Stomach smooth muscle (tissue), 2 donors: ENCODE measurements at regions not wholly inside any gene's neighbourhood (a gene's known extent, or its start where the extent isn't known, plus 50 kb on each side); places are given as distances from the start of the nearest gene placed in this dataset.

Source experiments
- H3K27ac ChIP-seq: one replicate; pipeline ENCODE4 v1.7.0; 2013; ENCODE audit warnings: mild to moderate bottlenecking, low read length, inconsistent platforms
- H3K27me3 ChIP-seq, 2 donors: one replicate each; pipeline ENCODE4 v1.7.0; 2013; ENCODE audit warnings: low read length in 2 of 2; ENCODE audit not compliant: insufficient read depth in 2 of 2, control insufficient read depth in 1 of 2
- H3K36me3 ChIP-seq, 2 donors: one replicate each; pipeline ENCODE4 v1.7.0; 2013; ENCODE audit warnings: low read length in 2 of 2; ENCODE audit not compliant: control insufficient read depth in 2 of 2, insufficient read depth in 2 of 2
- H3K4me1 ChIP-seq: one replicate; pipeline ENCODE4 v1.7.0; 2013; ENCODE audit warnings: low read length; ENCODE audit not compliant: control insufficient read depth, insufficient read depth
- H3K4me3 ChIP-seq, 2 donors: one replicate each; pipeline ENCODE4 v1.7.0; 2013; ENCODE audit warnings: low read length in 2 of 2
- H3K9ac ChIP-seq, 2 donors: one replicate each; pipeline ENCODE4 v1.7.0; 2013; ENCODE audit warnings: low read length in 2 of 2, mild to moderate bottlenecking in 1 of 2
- H3K9me3 ChIP-seq, 2 donors: one replicate each; pipeline ENCODE4 v1.7.0; 2013; ENCODE audit warnings: low read length in 2 of 2; ENCODE audit not compliant: control insufficient read depth in 2 of 2
- donor health status: healthy.
- donor health status: Pancreatic carcinoma.

DNA sequence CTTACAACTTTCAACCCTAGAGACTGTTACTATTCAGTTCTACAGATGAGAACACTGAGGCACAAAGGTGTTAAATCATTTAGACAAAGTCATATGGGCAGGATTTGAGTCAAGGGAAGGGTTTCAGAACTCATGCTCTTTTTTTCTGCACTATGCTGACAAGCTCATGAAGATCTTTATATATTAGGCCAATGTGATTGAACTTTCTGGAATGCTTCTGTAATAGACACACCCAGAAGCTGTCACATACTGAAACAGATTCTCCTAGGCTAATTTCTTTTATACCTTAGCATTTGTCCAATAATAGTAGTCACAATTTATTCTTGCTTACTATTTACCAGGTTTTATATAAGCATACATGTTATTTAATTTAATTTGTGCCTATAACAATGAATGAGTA, 164.0 kb downstream of the ALG10B start:
- H3K4me1 ChIP-seq, result no peaks in the 10 kb centered on the region
- no peak overlapping the region for H3K4me3 ChIP-seq
- no peaks in the 10 kb centered on the region for H3K27me3 ChIP-seq
- no peak overlapping the region for H3K9ac ChIP-seq
- H3K9me3 ChIP-seq, result no peaks in the 10 kb centered on the region
- no peak overlapping the region for H3K27ac ChIP-seq
- H3K36me3 ChIP-seq, result no peaks in the 10 kb centered on the region

DNA sequence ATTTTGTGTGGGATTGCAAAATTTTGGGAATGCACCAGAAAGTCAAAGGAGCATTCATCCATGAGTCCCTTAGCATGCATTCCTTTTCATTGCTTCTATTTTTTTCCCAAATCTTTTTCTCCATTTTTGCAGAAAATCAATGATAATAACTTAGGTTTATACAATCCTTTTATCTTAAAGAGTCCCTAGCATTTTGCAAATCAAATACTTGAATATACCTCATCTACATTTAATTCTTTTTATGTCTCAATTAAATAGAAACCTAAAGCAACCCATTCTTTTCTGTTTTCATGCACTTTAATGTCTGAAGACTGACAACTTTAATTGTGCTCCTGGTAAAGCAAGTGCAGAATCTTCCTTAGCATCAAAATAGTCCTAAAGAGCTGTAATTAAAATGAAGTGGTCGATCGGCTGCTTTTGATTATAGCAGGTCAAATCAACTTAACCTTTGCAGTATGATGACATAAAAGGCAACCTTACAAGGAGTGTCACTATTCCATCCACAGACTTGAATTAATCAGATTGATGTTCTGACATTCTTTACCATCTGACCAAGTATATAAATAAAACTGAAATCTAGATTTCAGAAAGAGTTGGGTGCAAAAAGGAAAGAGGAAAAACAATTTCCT, 168.4 kb downstream of the ALG10B start:
- Histone ChIP-seq H3K27me3 (no peaks in the 10 kb centered on the region), H3K36me3 (no peaks in the 10 kb centered on the region), H3K4me3 (no peak overlapping the region), H3K9ac (no peak overlapping the region), H3K4me1 (no peaks in the 10 kb centered on the region), H3K9me3 (no peaks in the 10 kb centered on the region), H3K27ac (no peak overlapping the region)

DNA sequence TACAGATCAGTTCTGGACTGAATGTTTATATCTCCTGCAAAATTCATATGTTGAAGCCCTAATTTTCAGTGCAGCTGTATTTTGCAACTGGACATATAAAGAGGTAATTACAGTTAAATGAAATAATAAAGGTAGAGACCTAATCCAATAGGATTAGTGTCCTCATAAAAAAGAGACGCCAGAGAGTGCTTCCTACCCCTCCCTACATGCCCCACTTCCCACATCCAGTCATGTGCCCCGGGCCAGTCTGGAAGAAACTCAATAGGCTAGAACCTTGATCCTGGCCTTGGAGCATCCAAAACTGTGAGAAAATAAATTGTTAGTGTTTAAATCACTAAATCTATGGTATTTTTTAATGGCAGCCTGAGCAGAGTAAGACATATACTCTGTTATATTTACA, 172.3 kb downstream of the ALG10B start:
- Histone ChIP-seq H3K4me3 (no peak overlapping the region), H3K9ac (no peak overlapping the region), H3K27ac (no peak overlapping the region), H3K9me3 (no peaks in the 10 kb centered on the region), H3K27me3 (no peaks in the 10 kb centered on the region), H3K36me3 (no peaks in the 10 kb centered on the region), H3K4me1 (no peaks in the 10 kb centered on the region)

DNA sequence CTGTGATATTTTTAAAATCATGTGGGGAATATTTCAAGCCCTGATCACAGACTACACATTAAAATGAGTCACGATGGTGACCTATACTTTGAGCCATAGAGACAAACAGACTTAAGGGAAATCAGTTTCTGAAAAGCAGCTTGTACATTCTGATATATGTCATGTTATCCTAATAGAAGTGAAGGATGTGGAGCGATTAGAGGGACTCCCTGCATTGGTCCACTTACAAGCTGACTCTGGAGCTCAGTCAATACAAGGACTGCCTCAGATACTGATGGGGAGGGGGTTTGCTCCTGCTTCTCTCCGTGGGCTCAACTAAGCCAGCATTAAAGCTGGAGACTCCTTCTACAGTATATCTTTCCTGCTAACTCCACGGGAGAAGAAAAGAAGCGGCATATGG, 173.5 kb downstream of the ALG10B start:
- Histone ChIP-seq H3K4me3 (no peak overlapping the region), H3K27ac (no peak overlapping the region), H3K9me3 (no peaks in the 10 kb centered on the region), H3K36me3 (no peaks in the 10 kb centered on the region), H3K27me3 (no peaks in the 10 kb centered on the region), H3K9ac (no peak overlapping the region), H3K4me1 (no peaks in the 10 kb centered on the region)

DNA sequence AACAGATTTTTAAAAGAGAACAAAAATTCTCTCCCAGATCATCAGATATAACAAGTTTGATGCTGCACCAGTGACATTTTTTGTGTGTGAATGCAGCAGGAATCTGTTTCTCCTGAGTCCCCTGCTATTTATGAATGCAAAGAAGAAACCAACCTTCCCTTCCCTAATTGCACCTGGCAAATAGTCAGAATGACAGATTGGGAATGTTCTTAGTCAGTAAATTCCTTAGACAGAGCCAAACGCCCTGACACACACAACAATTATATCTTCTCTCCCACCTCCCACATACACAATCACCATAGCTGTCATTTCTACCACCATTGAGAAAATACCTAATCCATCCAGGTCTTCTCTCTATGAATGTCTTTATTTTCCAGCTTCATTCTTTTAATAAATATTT, 174.4 kb downstream of the ALG10B start:
- Histone ChIP-seq H3K9me3 (no peaks in the 10 kb centered on the region), H3K9ac (no peak overlapping the region), H3K27me3 (no peaks in the 10 kb centered on the region), H3K4me3 (no peak overlapping the region), H3K27ac (no peak overlapping the region), H3K36me3 (no peaks in the 10 kb centered on the region), H3K4me1 (no peaks in the 10 kb centered on the region)

DNA sequence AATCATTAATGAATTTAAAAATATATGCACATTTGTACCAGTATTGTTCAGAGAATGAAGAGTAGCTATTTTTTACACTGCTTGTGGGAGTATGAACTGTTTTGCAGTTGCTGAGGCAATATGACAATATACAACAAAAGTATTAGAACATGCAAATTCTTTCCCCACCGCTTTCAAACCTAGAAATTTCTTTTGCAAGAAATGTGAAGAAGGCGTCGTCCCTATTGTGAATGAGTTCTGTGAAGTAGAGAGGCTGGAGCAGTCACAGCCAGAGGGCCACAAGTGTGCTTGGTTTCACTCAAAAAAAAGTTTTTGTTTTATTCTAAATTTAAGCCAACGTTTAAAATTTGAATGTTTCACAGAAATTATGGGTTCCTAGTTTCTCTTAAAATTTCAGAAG, 184.9 kb downstream of the ALG10B start:
- no peak overlapping the region for H3K9ac ChIP-seq
- H3K9me3 ChIP-seq, result no peaks in the 10 kb centered on the region
- no peak overlapping the region for H3K4me3 ChIP-seq
- no peak overlapping the region for H3K27ac ChIP-seq
- H3K36me3 ChIP-seq, result no peaks in the 10 kb centered on the region
- H3K4me1 ChIP-seq, result no peaks in the 10 kb centered on the region
- H3K27me3 ChIP-seq, result no peaks in the 10 kb centered on the region

DNA sequence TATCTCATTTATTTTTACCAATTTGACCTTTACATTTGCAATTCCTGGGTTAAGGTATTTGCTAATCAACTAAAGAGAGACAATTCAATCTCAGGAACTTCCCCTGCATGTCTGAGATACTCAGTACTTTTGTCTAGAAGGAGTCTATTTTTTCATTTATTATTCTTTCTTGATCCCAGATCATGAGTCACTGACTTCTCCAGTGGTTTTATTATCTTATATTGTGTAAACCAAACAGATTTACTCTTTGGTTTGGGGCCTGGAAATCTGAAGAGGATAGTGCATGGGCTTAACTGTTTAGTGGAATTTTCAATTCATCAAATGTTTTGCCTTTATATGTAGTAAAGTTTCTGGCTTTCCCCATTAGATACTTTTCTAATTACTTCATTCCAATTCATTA, 185.4 kb downstream of the ALG10B start:
- Histone ChIP-seq H3K4me3 (no peak overlapping the region), H3K9me3 (no peaks in the 10 kb centered on the region), H3K36me3 (no peaks in the 10 kb centered on the region)

DNA sequence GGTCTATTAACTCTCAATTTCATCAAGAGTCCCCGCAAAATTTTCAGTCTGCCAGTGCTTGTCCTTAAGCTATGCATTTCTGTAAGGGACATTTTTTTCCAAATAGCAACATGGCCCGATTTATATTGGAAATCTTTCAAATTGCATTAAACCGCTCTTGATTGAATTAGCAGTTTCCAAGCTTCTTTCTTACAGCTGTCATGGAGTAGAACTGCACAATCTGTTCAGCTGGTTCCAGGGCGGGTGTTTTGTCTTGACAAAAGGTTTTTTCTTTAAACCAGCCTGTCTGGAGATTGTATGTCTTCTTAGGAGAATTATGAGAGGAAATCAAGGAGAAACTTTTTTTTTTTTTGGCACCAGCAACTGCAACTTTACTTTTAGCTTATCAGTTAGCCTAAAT, 185.8 kb downstream of the ALG10B start:
- Histone ChIP-seq H3K9ac (no peak overlapping the region), H3K4me3 (no peak overlapping the region), H3K9me3 (no peaks in the 10 kb centered on the region), H3K36me3 (no peaks in the 10 kb centered on the region), H3K27me3 (no peaks in the 10 kb centered on the region), H3K4me1 (no peaks in the 10 kb centered on the region), H3K27ac (no peak overlapping the region)

More for the DNA sequence above, 185.4 kb downstream of the ALG10B start:
- Histone ChIP-seq H3K27ac (no peak overlapping the region), H3K4me1 (no peaks in the 10 kb centered on the region), H3K9ac (no peak overlapping the region), H3K27me3 (no peaks in the 10 kb centered on the region)

DNA sequence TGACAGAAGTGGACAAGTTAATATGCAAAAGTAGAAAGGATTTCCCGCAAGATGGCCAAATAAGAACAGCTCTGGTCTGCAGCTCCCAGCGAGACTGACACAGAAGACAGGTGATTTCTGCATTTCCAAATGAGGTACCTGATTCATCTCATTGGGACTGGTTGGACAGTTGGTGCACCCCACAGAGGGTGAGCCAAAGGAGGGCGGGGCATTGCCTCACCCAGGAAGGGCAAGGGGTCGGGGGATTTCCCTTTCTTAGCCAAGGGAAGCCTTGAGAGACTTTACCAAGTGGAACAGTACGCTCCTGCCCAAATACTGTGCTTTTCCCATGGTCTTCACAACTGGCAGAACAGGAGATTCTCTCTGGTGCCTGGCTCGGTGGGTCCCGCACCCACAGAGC, 191.3 kb downstream of the ALG10B start:
- Histone ChIP-seq H3K4me3 (no peak overlapping the region), H3K9ac (no peak overlapping the region), H3K36me3 (no peaks in the 10 kb centered on the region), H3K9me3 (no peaks in the 10 kb centered on the region), H3K4me1 (no peaks in the 10 kb centered on the region), H3K27me3 (no peaks in the 10 kb centered on the region), H3K27ac (no peak overlapping the region)

DNA sequence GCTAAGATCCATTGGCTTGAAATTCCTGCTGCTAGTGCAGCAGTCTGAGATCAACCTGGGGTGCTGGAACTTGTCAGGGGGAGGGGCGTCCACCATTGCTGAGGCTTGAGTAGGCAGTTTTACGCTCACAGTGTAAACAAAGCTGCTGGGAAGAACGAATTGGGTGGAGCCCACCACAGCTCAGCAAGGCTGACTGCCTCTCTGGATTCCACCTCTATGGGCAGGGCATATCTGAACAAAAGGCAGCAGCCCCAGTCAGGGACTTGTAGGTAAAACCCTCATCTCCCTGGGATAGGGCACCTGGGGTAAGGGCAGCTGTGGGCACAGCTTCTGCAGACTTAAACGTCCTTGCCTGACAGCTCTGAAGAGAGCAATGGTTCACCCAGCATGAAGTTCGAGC, 191.7 kb downstream of the ALG10B start:
- H3K9ac ChIP-seq, result no peak overlapping the region
- no peaks in the 10 kb centered on the region for H3K36me3 ChIP-seq
- H3K27ac ChIP-seq, result no peak overlapping the region
- no peaks in the 10 kb centered on the region for H3K27me3 ChIP-seq
- no peaks in the 10 kb centered on the region for H3K4me1 ChIP-seq
- no peaks in the 10 kb centered on the region for H3K9me3 ChIP-seq
- no peak overlapping the region for H3K4me3 ChIP-seq

DNA sequence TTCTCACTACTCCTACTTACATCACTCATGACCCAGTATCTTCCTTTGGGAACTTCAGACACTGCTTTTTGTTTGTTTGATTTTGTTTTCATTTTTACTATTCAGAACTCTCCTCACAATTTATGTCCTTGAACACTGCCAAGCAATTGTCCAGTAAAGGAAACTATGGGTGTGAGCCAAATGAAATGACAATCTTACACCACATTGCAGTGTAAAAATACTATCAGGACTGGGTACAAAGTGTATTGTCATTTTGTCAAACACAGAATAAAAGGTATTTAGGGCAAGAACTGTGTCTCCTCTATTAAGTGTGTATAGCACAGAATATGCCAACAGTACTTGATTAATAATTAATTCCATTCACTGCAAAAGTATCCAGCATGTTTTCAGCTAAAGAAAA, 199.3 kb downstream of the ALG10B start:
- no peaks in the 10 kb centered on the region for H3K9me3 ChIP-seq
- no peaks in the 10 kb centered on the region for H3K36me3 ChIP-seq
- H3K4me3 ChIP-seq, result no peak overlapping the region
- no peaks in the 10 kb centered on the region for H3K27me3 ChIP-seq
- no peak overlapping the region for H3K9ac ChIP-seq
- H3K27ac ChIP-seq, result no peak overlapping the region
- no peaks in the 10 kb centered on the region for H3K4me1 ChIP-seq
